RWPE1 (cell line): ENCODE measurements at regions not wholly inside any gene's neighbourhood (a gene's known extent, or its start where the extent isn't known, plus 50 kb on each side); places are given as distances from the start of the nearest gene placed in this dataset.
"Not testable (repeated sequence)": the region's sequence is repeated elsewhere in the genome, so short reads cannot be mapped to it uniquely, and the experiment has no call there.

Source experiments
- CTCF ChIA-PET: fragments of 350-600 bp; sonication (Branson Sonifier 250); formaldehyde crosslinking; extraction: SDS; loops from one replicate; lab custom pipeline; 2021; lab: Yijun Ruan, JAX
- POLR2A ChIA-PET: fragments of 400-600 bp; formaldehyde crosslinking; extraction: SDS; loops from one replicate; lab custom pipeline; 2020; ENCODE audit warnings: antibody characterized with exemption; ENCODE audit not compliant: low non-redundant PET; lab: Yijun Ruan, JAX
- DNase-seq: peaks from one replicate; pipeline ENCODE4 v3.0.0; 2012; ENCODE audit warnings: low spot score
- H3K27ac ChIP-seq: fragments of 450-650 bp; 2 replicates; pipeline ENCODE4 v1.5.1; 2017
- TF ChIP-seq, protein P1 (sequence below): fragments of 450-650 bp; conservative IDR thresholded peaks from 2 replicates; pipeline ENCODE4 v1.5.1; 2017; ENCODE audit warnings: low read depth, mild to moderate bottlenecking

DNA sequence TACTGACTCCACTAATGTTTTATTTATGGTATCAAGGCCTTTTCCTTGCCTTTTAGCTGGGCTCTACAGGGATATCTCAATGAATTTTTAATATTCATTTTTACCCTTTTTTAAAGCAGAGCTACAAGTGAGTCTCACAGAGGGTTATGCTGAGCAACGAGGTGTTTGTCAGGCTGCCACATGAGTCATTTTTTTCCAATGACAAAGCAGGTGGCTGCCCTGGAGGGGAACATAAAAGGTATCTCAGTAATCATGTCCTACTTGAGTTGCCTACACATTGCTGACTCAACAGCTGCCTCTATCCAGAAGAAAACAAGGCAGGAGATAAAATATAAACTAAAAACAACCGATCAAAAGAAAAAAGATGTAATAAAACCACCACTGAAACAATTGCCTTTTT, 1004.9 kb upstream of the POT1 start:
- H3K27ac ChIP-seq = no peak overlapping the region
- TF ChIP-seq, protein P1, sequence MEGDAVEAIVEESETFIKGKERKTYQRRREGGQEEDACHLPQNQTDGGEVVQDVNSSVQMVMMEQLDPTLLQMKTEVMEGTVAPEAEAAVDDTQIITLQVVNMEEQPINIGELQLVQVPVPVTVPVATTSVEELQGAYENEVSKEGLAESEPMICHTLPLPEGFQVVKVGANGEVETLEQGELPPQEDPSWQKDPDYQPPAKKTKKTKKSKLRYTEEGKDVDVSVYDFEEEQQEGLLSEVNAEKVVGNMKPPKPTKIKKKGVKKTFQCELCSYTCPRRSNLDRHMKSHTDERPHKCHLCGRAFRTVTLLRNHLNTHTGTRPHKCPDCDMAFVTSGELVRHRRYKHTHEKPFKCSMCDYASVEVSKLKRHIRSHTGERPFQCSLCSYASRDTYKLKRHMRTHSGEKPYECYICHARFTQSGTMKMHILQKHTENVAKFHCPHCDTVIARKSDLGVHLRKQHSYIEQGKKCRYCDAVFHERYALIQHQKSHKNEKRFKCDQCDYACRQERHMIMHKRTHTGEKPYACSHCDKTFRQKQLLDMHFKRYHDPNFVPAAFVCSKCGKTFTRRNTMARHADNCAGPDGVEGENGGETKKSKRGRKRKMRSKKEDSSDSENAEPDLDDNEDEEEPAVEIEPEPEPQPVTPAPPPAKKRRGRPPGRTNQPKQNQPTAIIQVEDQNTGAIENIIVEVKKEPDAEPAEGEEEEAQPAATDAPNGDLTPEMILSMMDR = no peak
- no peak for DNase-seq
- ChIA-PET CTCF (no interaction called here), POLR2A (no interaction called here)

DNA sequence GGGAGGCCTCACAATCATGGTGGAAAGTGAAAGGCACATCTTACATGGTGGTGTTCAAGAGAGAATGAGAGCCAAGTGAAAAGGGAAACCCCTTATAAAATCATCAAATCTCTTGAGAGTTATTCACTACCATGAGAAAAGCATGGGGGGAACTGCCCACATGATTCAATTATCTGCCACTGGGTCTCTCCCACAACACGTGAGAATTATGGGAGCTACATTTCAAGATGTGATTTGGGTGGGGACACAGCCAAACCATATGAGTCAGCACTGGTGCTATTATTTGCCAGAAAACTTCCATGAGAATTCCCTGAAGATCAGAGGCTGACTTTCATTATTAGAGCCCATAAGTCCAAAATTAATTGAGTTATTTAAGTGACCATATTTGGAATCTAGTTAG, 1001.2 kb upstream of the POT1 start:
- CTCF ChIA-PET = no interaction called here
- DNase-seq = no peak
- TF ChIP-seq, protein P1 = no peak
- POLR2A ChIA-PET = no interaction called here
- no peak overlapping the region for H3K27ac ChIP-seq

DNA sequence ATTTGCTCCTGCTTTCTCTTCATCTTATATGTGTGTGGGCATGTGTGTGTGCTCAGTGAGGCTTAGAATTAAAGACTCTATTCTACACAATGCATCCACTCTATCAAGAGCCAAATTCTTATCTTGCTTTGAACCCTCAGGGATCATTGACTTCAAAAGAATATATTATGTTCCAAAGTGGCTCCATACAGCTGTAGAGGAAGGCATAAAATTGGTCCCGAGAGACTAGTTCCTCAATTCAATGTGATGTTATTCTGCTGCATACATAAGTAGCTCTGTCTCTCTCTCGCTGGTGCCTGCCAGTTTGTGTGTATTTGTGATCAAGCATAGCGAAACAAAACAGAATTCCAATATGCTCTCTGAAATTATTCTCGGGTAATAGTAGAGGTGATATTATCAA, 997.9 kb upstream of the POT1 start:
- POLR2A ChIA-PET = no interaction called here
- H3K27ac ChIP-seq = no peak overlapping the region
- TF ChIP-seq, protein P1 = no peak
- no peak for DNase-seq
- CTCF ChIA-PET = no interaction called here

DNA sequence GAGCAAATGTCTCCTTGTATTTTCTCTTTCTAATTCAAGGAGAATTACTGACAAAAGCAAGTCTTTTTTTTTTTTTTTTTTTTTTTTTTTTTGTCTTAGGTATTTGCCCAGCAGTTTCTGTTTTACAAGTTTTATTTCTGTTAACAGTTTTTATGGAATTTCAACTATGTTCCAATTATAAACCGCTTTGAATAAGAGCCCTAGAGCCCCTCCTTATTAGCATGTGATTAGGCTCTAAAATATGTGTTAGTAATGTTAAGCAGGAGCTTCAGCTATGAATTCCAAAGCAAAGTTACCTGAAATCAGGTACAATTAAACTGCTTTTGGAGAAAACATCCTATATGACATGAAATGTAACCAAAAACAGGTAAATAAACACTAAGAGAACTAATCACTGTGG, 997.0 kb upstream of the POT1 start:
- ChIA-PET POLR2A (no interaction called here), CTCF (no interaction called here)
- TF ChIP-seq, protein P1 = no peak
- no peak overlapping the region for H3K27ac ChIP-seq
- peak; percentile 2 for DNase-seq

DNA sequence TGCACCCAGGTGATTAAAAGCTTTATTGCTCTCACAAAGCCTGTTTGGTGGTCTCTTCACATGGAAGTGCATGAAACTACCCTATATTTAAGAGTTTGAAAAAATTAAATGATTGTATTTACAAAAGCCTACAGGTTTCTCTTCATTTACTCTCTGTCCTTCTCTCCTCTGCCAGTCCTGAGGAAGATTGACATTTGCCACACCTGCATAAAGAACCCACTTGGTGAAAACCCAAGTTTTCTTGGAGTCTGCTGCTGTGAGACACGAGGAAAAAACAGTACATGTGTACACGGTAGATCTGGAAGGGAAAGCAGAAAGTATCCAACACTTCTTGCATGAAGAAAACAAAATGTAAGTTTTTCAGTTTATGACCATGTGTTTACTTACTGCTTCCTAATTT, 994.4 kb upstream of the POT1 start:
- no peak for DNase-seq
- H3K27ac ChIP-seq = no peak overlapping the region
- CTCF ChIA-PET = interaction anchor here (0.6 kb wide), 1 partner anchor 17 kb away, joined by 3 read pairs; no protein-coding TSS in a partner anchor
- POLR2A ChIA-PET = no interaction called here
- TF ChIP-seq, protein P1 = no peak

DNA sequence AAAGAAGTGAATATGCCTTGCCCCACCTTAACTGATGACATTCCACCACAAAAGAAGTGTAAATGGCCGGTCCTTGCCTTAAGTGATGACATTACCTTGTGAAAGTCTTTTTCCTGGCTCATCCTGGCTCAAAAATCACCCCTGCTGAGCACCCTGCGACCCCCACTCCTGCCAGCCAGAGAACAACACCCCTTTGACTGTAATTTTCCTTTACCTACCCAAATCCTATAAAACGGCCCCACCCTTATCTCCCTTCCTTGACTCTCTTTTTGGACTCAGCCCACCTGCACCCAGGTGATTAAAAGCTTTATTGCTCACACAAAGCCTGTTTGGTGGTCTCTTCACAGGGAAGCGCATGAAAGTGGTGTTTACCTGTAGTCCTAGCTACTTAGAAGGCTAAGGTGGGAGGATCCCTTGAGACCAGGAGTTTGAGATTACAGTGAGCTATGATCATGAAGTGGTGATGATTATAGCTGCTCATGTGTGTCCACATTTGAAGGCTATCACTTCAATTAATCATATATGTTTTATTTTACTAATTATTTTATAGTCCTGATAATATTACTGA, 985.8 kb upstream of the POT1 start:
- DNase-seq, H3K27ac ChIP-seq, POLR2A ChIA-PET: not testable (repeated sequence)
- CTCF ChIA-PET = interaction anchor here (0.6 kb wide), 1 partner anchor 165 kb away, joined by 4 read pairs; no protein-coding TSS in a partner anchor

DNA sequence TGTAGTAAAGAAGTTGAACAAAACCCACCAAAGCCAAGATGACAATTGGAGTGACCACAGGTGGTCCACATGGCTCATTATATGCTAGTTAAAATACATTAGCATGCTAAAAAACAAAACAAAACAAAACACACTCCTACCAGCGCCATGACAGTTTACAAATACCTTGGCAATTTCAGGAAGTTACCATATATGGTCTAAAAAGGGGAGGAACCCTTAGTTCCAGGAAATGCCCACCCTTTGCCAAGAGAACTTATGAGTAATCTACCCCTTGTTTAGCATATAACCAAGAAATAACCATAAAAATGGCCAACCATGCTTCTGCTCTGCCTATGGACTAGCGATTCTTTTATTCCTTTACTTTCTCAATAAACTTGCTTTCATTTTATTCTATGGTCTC, 979.1 kb upstream of the POT1 start:
- TF ChIP-seq, protein P1 = no peak
- no peak overlapping the region for H3K27ac ChIP-seq
- no peak for DNase-seq
- ChIA-PET POLR2A (no interaction called here), CTCF (no interaction called here)
